T1000 (cell line): ENCODE measurements at regions not wholly inside any gene's neighbourhood (a gene's known extent, or its start where the extent isn't known, plus 50 kb on each side); places are given as distances from the start of the nearest gene placed in this dataset.
A peak's percentile ranks its signal among the peaks of the same experiment; 100 is the strongest.

Source experiments
- DNase-seq: peaks from one replicate; lab custom pipeline; 2025; ENCODE audit warnings: mixed read lengths; lab: John Stamatoyannopoulos, UW

GRCh38 chr1:114314098-114314497 lies 160.4 kb upstream of the SYT6 start:
- no peak for DNase-seq

GRCh38 chr1:114310695-114311271 lies 157.1 kb upstream of the SYT6 start:
- DNase-seq = peak; percentile 2

GRCh38 chr1:114302821-114303220 lies 149.2 kb upstream of the SYT6 start:
- no peak for DNase-seq

- DNase-seq = no peak
These were observed 145.8 kb upstream of the SYT6 start for GRCh38 chr1:114299331-114299975.

- no peak for DNase-seq
These were observed 144.3 kb upstream of the SYT6 start for GRCh38 chr1:114298008-114298407.

- no peak for DNase-seq
These were observed 142.7 kb upstream of the SYT6 start for GRCh38 chr1:114296413-114296812.

- no peak for DNase-seq
These were observed 141.7 kb upstream of the SYT6 start for GRCh38 chr1:114295321-114295720.

GRCh38 chr1:114292835-114293234 lies 139.2 kb upstream of the SYT6 start:
- no peak for DNase-seq

GRCh38 chr1:114292194-114292593 lies 138.5 kb upstream of the SYT6 start:
- no peak for DNase-seq

- no peak for DNase-seq
These were observed 137.1 kb upstream of the SYT6 start for GRCh38 chr1:114290776-114291175.

GRCh38 chr1:114290341-114290740 lies 136.7 kb upstream of the SYT6 start:
- no peak for DNase-seq

- DNase-seq = no peak
These were observed 136.2 kb upstream of the SYT6 start for GRCh38 chr1:114289824-114290223.

GRCh38 chr1:114289306-114289705 lies 135.6 kb upstream of the SYT6 start:
- no peak for DNase-seq

GRCh38 chr1:114286960-114287359 lies 133.3 kb upstream of the SYT6 start:
- DNase-seq = no peak

- DNase-seq = no peak
These were observed 132.5 kb upstream of the SYT6 start for GRCh38 chr1:114286179-114286578.

GRCh38 chr1:114282751-114283403 lies 129.2 kb upstream of the SYT6 start:
- DNase-seq = peak; percentile 69

- DNase-seq = no peak
These were observed 125.2 kb upstream of the SYT6 start for GRCh38 chr1:114278911-114279310.

- no peak for DNase-seq
These were observed 124.8 kb upstream of the SYT6 start for GRCh38 chr1:114278430-114278829.

- no peak for DNase-seq
These were observed 121.1 kb upstream of the SYT6 start for GRCh38 chr1:114274621-114275317.

- DNase-seq = no peak
These were observed 118.9 kb upstream of the SYT6 start for GRCh38 chr1:114272593-114272992.

GRCh38 chr1:114270718-114271117 lies 117.0 kb upstream of the SYT6 start:
- DNase-seq = no peak

GRCh38 chr1:114270282-114270681 lies 116.6 kb upstream of the SYT6 start:
- no peak for DNase-seq

- DNase-seq = no peak
These were observed 115.9 kb upstream of the SYT6 start for GRCh38 chr1:114269539-114269938.
